ENCODE measurements at regions not wholly inside any gene's neighbourhood (a gene's known extent, or its start where the extent isn't known, plus 50 kb on each side); places are given as distances from the start of the nearest gene placed in this dataset.

DNA sequence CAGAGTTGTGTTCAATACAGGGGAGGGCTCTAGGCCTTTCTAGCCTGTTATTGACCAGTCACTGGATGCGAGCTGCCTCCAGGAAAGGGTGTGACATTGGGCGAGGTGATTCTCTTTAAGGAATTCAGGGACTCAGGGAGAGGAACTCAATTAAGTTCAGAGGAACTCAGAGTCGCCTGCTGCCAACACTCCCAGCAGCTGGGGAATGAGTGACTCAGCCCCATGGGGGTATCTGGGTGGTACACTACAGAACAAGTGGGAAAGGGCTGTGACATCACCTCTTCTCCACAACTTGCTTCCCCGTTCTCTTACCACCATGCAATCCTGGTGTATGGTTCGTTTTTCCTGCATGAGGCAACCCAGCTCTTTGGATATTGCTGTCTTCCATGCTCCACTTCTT is 50.4 kb upstream of the CYRIA start:
- DNase-seq = no peak
